NB4 (cell line): ENCODE measurements at regions not wholly inside any gene's neighbourhood (a gene's known extent, or its start where the extent isn't known, plus 50 kb on each side); places are given as distances from the start of the nearest gene placed in this dataset.

Source experiments
- MYC ChIP-seq: IDR thresholded peaks from 2 replicates; pipeline ENCODE4 v1.6.1; 2011; ENCODE audit warnings: low read depth, low read length
- POLR2A ChIP-seq: IDR thresholded peaks from 2 replicates; pipeline ENCODE4 v1.6.1; 2011; ENCODE audit warnings: mild to moderate bottlenecking; ENCODE audit not compliant: insufficient read length; ENCODE audit errors: extremely low read depth
- TF ChIP-seq, protein P1 (sequence below): IDR thresholded peaks from one replicate; pipeline ENCODE4 v1.5.1; 2012; ENCODE audit warnings: low read depth, low read length

- TF ChIP-seq, protein P1, sequence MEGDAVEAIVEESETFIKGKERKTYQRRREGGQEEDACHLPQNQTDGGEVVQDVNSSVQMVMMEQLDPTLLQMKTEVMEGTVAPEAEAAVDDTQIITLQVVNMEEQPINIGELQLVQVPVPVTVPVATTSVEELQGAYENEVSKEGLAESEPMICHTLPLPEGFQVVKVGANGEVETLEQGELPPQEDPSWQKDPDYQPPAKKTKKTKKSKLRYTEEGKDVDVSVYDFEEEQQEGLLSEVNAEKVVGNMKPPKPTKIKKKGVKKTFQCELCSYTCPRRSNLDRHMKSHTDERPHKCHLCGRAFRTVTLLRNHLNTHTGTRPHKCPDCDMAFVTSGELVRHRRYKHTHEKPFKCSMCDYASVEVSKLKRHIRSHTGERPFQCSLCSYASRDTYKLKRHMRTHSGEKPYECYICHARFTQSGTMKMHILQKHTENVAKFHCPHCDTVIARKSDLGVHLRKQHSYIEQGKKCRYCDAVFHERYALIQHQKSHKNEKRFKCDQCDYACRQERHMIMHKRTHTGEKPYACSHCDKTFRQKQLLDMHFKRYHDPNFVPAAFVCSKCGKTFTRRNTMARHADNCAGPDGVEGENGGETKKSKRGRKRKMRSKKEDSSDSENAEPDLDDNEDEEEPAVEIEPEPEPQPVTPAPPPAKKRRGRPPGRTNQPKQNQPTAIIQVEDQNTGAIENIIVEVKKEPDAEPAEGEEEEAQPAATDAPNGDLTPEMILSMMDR, result no peak
- TF ChIP-seq POLR2A, result no peak
- TF ChIP-seq MYC, result no peak
These were observed 243.1 kb downstream of the TLE3 start for GRCh38 chr15:69854521-69855181.
